ENCODE measurements at regions not wholly inside any gene's neighbourhood (a gene's known extent, or its start where the extent isn't known, plus 50 kb on each side); places are given as distances from the start of the nearest gene placed in this dataset.

GRCh38 chr16:85173981-85174751 is 61.9 kb upstream of the CIBAR2 start:
- no peak for DNase-seq

DNA sequence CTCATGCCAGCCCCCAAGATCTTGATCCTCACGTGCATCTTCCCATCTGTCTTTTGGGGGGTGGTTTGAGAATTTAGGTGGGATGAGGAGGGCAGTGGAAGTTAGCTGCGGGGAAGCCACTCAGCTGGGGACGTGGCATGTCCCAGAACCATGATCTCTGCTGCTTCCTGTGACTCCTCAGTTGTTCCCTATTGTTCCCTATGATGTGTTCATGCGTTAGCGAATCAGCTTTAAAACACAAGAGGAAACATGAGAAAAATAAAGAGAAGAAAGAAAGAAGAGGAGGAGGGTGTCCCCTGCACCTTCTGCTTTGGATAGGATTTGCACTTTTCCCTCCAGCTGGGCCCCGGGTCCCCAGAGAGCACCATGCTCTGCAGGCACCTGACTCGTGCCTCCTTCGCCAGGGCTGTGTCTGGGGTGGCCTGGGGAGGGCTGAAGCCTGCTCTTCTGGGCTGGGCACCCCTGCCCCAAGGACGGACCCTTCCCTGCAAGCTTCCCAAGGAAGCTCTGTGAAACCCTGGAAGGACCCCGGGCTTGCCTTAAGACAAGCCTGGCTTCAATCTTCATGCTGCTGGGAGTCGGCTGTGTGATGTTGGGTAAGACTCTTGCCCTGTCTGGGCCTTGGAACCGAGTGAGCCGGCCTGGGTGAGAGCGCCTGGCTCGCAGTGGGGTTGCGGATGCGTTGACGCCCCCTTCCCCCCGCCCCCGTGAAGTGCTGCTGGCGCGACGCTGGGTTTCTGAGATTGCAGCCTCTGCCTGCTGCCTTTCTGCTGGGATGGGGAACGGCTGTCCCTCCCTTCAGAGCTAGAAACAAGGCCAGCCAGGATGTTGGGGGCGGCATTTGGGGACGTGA is 62.8 kb upstream of the CIBAR2 start:
- DNase-seq: no peak

DNA sequence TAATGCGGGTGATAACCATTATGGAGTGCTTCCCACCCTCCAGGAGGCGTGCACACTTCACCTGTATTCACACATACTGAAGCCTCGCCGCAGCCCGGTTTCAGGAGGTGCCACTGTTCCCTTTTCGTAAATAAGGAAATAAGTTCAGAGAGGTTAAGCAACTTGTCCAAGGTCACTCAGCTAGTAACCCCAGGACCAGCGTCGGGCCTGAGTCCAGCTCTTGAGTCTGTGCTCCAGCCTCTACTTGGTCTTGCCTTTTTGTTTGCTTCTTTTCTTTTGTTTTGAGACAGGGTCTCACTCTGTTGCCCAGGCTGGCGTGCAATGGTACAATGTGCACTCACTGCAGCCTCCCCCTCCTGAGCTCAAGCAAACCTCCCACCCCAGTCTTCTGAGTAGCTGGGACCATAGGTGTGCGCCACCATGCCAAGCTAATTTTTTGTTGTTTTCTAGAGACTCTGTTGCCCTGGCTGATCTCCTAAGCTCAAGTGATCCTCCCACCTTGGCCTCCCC is 63.5 kb upstream of the CIBAR2 start:
- DNase-seq: no peak

- no peak for DNase-seq
These were observed 64.5 kb upstream of the CIBAR2 start for GRCh38 chr16:85176541-85177447.

- no peak for DNase-seq
These were observed 65.2 kb upstream of the CIBAR2 start for GRCh38 chr16:85177448-85177846.

DNA sequence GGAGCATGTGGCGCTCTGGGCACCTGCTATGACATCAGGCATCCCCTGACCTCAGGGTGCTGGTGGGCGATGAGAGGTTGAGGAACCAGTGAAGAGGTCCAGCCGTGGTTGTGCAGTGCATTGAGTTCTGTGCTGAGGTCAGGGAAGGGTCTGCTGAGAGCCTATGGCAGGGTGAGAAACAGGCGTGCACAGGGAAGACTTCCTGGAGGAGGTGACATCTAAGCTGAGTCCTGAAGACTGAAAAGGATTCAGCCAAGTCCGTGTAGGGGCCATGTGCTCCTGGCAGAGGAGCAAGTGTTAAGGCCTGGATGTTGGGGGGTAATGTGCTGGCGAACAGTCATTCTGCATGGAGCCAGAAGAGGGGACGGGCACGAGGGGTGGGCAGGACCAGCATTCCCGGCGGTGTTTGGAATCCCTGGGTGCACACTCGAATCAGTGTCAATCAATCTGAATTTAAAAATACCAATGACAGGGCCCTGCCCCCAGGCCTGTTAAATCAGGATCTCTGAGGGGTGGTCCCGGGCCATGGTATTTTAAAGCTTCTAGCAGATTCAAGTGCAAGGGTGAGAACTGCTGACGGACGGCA is 65.8 kb upstream of the CIBAR2 start:
- no peak for DNase-seq

GRCh38 chr16:85178596-85178995 is 66.3 kb upstream of the CIBAR2 start:
- DNase-seq: no peak

GRCh38 chr16:85179344-85180046 is 67.2 kb upstream of the CIBAR2 start:
- no peak for DNase-seq

DNA sequence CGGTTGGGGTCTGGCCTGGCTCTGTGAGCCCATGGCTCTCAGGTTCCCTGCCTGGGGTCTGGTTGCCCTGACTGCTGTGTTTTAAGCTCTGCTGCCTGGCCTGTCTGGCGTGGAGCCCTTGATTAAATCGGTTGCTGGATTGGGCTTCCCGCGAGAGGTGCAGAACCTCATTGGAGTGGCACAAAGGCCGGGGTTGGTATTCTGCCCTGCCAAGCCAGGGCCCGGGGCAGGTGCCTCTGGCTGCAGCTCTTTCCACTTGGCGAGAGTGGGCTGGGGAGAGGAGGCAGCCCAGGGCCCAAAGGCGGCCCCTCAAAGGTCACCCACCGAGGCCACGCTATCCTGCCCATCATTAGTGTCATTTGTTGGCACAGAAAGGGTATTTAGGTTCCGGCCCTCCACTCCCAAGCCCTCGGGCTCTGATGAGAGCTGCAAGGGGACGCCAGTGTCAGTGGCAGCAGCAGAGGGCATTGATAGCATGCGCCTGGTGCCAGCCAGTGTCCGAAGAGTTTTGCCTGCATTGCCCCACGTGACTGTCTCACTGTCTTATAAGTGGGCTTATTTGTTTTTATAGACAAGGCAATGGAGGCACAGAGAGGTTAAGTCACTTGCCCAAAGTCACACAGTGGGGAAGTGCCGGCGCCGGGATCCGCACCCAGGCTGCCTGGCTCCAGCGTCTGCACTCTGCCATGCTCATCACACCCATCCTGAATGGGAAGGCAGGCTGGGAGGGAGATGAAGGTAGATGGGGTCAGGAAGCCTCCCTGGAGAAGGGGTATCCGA is 68.0 kb upstream of the CIBAR2 start:
- no peak for DNase-seq

DNA sequence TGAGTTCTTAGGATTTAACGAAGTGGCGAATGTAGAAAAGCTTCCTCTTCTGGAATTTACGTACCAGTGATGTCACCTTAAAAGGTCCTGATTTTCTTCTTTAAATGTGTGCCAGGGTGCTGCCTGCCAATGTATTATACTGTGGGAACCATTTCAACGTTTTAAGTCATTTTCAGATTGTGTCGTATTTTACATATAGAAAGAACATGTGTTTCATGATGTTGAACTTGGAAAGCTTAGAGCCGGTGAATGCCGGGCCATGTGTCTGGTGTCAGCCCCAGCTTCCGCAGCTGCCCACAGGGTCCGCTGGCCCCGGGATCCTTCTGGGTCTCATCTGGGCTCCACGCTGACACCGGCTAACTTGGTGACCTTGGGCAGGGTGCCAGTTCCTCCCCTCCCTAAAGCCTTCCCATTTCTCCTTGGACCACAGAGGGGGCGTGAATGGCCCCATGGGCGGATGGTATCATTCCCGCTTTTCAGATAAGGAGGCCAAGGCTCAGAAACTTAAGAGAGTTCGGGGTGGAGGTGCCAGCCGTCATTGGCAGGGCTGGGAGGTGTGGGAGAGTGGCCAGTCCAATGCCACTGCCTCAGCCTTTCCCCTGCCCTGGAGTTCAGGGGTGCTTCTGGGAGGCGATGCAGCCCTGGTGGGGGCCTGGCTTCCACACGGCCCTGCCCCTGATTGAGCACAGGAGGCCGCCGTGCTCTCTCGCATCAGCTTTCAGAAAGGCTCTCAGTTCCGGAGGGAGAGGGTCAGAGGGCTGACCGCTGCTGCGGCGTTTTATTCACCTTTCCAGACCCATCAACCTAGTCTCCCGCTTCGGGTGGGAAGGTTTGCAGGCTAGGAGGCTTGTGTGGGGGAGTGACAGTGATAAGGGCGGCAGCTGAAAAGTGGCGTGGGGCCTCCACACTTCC is 68.8 kb upstream of the CIBAR2 start:
- no peak for DNase-seq

DNA sequence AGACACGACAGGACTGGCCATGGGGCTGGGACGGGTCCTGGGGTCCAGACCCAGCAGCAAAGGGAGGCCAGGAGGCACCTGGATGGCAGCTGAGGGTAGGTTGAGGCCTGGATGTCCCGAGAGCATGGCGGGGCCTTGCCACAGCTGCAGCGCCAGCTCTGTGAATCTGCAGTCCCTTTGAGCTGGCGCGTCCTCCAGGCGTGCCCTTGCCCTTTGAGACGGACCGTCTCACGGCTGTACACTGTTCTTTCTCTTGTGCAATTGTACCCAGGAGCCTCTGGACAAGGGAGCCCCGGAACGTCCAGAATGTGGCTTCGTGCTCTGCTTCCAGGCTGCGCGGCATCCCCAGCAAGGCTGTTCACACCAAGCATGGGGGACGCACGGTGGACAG is 69.5 kb upstream of the CIBAR2 start:
- DNase-seq: no peak

- no peak for DNase-seq
These were observed 70.0 kb upstream of the CIBAR2 start for GRCh38 chr16:85182286-85182685.

GRCh38 chr16:85182774-85183173 is 70.5 kb upstream of the CIBAR2 start:
- no peak for DNase-seq

- DNase-seq: no peak
These were observed 71.3 kb upstream of the CIBAR2 start for GRCh38 chr16:85183564-85183963.

DNA sequence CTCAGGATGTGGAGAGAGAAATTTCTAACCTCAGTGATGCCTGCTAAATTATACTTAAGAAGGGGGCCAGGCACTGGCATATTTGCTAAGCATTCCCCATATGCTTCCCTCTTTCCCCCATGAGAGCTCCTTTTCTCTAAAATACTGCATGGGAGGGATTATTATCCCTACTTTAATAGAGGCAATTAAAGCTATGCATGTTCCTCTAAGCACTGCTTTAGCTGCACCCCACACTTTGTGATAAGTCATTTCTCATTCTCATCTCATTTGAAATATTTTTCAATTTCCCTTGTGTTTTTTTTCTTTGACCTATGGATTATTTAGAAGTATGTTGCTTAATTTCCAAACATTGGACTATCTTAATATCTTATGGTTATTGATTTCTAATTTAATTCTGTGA is 72.1 kb upstream of the CIBAR2 start:
- no peak for DNase-seq

DNA sequence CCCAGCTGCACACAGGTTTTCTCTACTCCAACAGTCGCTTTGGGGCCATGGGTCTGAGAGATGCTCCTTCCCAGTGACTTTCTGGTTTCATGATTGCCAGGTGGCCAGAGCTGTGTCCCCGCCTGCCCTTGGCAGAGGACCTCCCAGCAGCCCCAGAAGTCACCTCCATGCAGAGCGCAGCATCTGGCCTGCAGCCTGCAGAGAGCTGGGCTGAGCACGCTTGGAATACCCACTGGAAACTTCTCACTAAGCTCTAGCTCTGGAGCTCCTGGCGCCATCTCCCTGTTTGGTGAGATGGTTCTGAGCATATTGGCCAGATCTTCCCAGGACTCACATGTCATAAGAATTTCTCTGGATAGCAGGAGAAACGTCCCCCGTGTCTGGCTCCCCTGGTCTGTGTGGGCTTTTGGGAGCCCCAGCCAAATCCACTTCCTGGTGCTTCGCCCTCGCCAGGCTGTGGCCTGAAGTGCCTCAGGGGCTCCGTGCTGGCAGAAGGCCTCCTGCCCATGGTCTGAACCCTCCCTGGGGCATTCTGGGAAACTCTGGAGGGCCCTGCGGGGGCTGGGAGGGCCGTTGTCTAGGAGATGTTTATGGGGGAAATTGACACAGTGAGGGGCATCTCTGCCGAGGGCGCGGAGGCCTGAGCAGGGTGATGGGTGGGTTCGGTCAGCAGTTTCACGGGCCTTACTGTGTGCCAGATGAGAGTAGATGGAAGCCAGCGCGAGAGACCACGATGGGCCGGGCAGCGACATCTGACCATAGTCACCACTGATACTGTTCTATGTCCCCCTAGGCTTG is 73.2 kb upstream of the CIBAR2 start:
- DNase-seq: no peak

DNA sequence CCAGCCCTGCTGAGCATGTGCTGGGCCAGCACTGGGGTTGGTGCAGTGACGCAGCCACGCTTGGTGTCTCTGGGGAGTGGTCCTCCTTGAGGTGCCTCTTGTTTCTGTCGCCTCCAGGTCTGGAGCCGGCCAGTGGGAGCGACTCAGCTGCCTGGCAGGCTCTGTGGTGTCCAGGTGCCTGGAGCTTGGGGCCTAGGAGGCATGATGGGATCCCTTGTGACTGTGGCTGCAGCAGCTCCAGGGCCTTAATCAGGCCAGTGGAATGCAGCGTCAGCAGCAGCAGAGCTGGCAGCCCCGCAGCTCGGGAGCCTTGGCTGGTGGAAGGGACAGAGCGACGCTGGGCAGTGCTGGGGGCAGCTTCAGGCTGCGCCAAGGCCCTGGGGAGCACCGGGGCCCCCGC is 74.7 kb upstream of the CIBAR2 start:
- DNase-seq: no peak

GRCh38 chr16:85187447-85187846 is 75.2 kb upstream of the CIBAR2 start:
- DNase-seq: no peak

GRCh38 chr16:85187886-85188285 is 75.6 kb upstream of the CIBAR2 start:
- DNase-seq: no peak
